ENCODE measurements at regions not wholly inside any gene's neighbourhood (a gene's known extent, or its start where the extent isn't known, plus 50 kb on each side); places are given as distances from the start of the nearest gene placed in this dataset.
"Not testable (repeated sequence)": the region's sequence is repeated elsewhere in the genome, so short reads cannot be mapped to it uniquely, and the experiment has no call there.

DNA sequence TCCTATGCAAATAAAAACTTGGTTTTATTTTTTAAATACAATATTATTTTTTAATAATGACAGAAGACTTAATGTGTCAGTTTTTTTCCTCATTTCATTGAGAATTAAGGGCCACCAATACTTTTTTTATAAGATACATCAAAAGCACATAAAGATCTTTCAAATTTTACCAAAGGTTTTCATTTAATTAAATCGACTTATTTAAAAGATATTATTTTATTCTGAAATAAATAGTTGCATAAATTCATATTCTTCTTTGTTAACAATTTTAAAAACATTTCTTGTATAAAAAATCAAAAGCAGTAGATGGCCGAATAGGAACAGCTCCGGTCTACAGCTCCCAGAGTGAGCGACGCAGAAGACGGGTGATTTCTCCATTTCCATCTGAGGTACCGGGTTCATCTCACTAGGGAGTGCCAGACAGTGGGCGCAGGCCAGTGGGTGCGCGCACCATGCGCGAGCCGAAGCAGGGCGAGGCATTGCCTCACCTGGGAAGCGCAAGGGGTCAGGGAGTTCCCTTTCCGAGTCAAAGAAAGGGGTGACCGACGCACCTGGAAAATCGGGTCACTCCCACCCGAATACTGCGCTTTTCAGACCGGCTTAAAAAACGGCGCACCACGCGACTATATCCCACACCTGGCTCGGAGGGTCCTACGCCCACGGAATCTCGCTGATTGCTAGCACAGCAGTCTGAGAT, 374.6 kb upstream of the NPVF start:
- not testable (repeated sequence) for DNase-seq

DNA sequence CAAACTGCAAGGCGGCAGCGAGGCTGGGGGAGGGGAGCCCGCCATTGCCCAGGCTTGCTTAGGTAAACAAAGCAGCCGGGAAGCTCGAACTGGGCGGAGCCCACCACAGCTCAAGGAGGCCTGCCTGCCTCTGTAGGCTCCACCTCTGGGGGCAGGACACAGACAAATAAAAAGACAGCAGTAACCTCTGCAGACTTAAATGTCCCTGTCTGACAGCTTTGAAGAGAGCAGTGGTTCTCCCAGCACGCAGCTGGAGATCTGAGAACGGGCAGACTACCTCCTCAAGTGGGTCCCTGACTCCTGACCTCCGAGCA, 375.1 kb upstream of the NPVF start:
- DNase-seq = not testable (repeated sequence)

DNA sequence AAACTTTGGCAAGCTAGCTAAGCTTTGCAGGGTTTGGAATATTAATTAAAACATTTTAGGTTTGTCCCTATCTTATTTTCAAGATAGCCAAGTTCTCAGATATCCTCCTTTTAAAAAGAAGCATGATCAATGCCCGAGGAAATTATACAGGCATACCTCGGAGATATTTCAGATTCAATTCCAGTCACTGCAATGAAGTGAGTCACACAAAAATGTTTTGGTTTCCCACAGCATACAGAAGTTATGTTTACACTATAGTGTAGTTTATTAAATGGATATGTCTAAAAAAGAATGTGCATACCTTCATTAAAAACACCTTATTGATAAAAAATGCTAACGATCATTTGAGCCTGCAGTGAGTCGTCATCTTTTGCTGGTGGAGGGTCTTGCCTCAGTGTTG, 382.9 kb upstream of the NPVF start:
- DNase-seq = no peak

DNA sequence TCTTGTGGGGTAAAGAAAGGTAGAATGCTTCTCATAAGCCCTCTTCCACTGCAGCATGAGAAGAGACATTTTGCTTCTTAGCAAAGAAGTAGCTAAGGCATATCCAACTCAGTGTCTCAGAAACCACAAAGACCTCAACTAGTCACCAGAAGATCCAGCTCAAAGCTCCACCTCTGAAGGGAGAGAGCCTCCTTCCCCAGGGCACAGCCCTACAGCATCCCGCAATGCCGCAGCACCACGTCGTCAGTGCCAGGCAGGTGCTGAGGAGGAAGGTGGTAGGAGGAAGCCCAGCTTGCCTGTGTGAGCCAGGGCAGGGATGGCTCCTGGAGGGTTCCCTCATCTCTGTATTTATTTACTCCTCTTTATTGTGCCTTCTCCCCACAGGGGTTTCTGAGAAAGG, 385.6 kb upstream of the NPVF start:
- DNase-seq = no peak

DNA sequence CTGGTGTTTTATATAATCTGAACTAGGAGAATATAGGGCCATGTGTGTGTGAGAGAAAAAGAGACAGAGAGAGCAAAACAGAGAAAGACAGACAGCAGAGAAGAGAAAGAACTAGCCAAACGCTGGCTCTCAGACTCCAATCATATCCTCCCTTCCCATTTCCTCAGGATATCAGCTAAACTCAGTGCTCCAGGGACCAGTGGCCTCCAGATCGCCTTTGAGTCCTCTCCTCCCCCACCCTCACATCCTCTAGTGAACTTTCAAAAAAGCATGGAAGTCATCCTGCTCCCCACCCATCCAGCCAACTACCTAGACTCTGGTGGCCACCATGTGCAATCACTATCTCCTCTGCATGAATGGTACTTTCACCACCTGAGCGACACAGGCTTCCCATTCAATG, 386.1 kb upstream of the NPVF start:
- no peak for DNase-seq

DNA sequence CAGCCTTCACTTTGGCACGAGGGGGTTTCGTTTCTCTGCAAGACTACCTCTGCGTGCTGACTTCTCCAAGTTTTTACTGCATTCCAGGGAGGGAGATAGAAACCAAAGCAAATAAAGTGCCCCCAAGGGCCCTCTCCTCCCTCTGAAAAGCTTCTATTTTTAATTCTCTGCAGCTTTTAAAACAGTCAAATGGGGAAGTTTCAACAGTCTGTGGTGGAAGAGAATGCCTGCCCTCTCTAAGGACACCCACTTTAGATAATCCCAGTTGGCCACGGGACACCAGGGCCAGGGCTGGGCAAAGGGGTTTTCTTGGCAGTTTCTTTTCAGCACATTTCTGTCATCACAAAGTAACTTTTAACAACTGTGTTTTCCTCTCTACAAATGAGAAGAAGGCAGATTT, 386.7 kb upstream of the NPVF start:
- no peak for DNase-seq

DNA sequence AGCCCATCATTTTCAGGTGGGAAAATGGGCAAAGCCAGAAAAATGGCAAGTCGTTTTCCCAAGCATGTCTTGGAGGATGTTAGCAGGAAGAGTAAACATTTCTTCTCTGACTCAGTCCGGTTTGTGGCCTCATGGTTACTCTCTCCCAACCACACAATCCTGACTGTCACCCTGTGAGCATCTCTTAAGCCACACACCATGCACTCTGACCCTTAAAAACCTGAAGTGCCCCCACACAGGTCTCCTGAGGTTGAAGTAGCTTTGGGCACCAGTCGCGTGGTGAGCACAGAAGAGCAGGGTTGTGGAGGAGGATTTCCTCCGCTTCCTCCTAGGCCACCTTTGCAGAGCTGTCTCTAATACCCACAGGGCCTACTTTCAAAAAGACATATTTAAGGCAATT, 387.3 kb upstream of the NPVF start:
- no peak for DNase-seq

DNA sequence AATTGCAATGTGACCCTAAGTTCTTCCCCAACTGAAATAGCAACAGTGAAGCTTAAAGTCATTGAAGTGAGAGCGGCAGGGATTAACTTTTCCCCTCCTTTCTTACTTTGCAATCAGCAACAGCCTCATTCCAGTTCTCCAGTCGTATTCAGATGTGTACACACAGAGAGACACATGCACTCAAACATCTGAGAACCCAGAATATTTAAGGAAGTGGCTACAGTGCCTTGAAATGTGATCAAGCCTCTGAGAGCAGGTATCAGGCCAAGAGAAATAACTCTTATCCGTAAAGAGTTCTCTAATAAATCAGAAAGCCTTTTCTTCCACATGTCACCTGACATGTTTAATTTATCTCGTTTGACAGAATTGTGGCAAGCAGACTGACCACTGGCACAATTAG, 388.9 kb upstream of the NPVF start:
- DNase-seq = no peak

DNA sequence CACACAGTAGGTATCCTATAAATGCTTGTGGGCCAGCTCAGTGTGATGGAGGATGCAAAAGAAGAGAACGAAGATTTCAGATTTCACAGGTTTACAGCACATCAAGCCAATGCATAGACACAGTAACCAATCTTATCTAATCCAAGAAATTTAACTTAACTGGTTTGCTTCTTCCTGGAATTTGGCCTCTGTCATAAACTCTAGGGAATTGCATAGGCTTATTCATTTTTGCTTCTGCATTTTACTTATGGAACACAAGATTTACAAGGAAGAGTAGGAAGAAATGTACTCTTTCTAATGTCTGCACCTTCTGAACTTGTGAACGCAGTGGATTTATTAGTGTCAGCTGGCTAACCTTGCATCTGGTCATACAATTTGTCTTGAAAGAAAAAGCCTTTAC, 389.4 kb upstream of the NPVF start:
- DNase-seq = no peak

DNA sequence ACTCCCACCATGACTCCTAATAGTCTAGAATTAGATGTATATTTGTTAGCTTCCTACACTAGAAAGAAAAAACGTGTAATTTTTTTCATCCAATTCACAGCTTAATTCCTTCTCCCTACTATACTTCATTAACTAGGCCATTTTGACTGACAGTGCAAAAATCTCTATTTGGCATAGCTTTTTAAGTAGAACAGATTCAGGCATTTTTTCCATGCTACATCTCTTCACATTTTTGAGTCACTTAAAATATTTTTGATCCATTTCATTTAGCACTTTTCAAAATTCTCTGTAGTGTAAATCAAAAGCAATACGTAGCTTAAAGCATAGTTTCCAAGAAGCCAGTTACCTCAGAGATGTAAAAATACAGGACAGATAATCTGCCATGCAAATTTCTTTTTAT, 391.1 kb upstream of the NPVF start:
- no peak for DNase-seq

DNA sequence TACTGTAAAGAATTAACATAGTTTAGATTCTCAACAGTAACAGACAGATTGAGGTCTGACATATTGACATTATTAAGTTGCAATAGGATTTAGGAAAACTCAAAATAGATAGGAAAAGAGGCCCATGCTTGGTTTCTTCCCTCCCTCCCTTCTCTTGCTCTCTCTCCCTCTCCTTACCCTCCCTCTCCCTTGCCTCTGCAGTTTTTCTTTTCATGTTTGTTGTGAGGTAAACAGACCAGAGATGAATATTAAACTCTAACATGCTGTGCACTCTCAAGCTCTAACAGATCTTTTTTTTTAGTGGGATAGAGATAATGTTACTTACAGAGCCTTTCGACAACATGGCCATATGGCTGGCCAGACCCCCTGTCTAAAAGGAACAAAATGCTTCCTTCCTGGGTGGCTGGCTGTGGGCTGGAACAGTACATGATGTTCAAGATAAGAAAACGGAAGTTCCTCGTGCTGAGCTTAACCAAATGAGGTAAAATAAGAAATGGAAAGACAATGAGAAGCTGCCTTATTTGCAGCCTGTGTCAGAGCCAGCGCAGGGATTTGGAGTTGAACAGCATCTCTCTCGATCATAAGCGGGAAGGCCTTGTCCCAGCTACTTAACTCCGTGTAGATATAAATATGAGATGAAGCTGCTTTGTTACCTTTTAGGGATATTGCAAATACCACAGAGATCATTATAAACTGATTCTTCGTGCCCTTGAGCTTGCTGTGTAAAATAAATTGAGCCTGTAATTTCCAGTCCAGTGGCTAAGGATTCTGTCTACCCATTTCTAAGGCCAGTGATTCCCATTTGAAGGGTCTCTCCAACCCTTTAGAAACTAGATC, 391.9 kb upstream of the NPVF start:
- DNase-seq = no peak

DNA sequence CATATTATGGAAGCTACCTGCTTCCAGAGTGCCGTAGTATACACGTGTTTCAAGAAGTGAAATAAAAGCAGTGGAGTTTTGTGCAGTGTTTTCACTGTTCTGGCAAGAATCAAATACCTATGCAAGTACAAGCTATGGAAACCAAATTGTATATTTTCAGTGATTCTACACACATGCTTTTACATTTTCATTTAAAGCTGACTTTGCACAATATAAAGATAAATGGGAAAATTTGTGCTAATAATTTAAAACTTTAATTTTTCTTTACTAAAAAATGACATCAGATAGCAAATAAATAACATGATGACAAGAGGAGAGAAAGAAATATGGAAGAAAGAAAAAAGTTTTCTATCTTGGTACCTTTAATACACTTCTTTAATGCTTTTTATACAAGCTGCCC, 393.7 kb upstream of the NPVF start:
- DNase-seq = no peak

DNA sequence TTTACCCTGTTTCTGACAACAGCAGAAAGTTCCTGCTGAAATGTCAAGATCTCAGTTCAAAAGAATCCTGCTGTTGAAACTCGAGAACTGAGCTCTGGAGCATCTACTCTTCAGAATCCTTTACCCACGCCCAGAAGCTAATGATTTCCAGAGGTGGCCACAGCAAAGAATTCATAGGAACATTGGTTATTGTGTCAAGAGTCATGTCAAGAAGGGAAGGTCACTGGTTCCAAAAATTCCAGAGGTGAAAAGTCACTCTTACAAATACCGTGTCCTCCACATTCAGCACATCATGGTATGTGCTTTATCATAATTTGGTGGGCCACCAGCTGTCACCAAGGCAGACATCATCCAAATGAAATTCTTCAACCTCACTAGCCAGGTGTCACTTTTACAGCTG, 394.4 kb upstream of the NPVF start:
- no peak for DNase-seq

DNA sequence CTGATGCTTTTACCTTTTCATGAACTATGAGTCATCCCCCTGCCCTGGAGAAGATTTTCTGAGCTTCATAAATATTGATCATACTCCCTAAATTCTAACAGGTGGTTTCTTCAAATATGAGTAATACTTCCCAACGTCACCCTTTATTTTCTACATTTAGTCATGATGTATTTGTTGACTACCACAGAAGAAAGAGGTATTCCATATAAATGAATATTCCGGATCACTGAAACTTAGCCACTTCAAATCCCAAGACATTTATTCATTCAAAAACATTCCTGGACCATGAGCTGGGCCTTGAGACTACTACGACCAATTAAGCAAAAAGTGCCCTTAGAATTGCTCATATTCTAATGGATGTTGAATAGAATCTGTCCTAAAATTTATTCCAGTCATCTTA, 395.8 kb upstream of the NPVF start:
- no peak for DNase-seq

DNA sequence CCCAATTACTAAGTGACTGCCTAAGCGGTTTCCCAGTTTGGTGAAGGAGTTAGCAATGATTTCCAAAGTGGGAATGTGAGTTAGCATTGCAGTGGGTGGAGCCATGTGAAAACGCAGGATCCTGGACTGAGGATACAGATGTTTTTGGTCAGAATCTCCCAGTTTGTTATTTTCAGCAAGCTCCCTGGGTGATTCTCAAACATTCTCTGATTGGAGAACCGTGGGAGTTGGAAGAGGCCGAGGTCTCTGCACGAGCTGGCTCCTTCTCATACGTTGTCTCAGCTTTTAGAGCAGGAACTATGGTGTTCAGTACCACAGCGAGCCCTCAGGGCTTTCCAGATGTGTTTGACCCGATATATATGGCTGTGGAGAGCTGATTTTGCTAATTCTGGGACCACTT, 396.5 kb upstream of the NPVF start:
- DNase-seq = no peak

DNA sequence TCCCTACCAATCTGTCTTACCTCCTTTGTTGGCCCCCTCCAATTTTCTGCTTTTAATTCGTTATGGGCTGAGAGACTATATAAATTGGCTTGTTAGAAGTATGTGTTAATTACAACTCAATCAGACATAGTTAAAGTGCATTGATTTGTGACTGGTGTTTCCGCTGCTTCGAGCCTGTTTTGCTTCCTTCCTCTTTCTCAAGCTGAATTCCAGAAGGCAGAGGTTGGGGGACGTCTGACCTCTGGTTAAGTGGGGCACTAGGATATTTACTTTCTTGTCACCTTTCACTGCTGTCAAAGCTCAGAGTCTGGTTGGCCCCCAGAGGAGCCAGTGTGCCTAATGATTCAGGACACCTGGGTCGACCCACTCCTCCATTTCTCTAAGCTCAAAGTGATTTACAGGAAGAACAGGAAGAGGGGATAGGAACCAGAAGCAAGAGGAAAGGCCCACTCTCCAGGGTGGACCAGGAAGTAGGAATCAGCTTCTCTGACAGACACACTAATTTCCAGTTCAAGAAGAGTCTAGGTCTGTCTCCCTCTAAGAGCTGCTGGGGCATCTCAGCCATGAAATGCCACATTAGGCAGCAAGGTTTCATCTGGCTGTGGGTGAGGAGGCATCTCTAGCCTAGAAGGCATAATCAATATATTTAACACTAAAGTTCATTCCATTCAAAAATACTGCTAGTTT, 397.2 kb upstream of the NPVF start:
- no peak for DNase-seq

DNA sequence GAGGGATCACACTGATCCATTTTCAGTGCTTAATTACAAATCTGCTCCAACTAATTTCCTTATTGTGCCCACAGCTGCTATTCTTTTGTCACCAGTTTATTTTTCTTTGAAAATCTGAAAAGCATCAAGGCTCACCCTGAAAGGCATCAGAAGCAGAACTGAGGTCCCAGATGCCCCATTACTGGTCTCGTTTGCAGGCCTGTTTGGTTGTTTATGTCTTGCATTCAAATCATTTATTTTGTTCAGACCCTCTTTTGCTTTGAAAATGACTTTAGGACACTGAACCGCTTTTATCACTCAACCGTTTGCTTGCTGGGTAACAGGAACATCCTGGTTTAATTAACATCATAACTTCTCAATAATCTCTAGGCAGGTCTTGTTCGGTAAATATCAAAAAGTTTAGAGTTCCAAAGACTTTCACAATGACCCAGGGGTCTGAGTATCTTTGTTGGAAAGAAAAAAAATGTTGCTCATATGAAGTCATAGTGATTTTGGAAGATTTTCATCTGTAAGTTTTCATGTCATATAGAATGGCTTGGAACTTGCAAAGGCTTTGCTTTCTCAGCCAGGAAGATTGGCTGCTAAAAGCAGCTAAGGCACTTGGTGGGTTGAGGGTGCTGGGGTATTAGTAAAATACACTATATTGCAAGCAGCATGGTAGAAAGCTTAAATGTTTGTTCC, 398.3 kb upstream of the NPVF start:
- no peak for DNase-seq

DNA sequence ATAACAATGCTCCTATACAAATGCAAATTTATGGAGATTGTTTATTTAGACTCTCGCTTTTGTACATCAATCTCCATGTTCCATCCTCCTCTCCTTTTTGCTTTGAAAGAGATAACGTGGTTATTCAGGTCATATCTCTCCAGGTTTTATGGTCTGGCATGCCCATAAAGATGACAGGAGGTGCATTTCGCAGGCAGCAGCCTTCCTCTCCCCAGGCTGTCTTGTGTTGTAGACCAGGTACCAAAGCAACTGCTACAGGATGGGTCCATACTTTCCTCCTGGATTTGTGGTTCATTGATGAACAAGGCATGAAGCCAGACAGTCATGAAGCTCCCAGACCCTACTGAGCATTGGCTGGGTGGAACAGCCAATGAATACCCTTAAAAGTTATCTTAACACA, 400.2 kb upstream of the NPVF start:
- DNase-seq = no peak

DNA sequence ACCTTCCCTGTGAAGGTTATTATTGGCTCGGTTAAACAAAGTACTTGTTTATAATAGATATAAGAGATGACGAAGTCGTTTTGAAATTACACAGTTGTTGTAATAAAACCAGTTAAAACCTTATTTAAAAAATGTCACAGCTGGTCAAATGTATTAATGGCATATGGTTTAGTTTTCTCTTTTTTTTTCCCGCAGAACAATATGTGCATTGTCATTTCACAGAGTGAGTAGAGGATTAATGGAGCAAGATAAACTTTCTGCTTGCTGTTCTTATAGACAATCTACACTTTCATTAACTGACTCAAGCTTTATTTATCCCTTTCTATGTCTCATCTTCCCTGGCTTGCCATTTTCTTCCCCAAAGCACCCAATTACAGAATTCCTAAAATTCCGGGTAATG, 404.3 kb upstream of the NPVF start:
- no peak for DNase-seq

DNA sequence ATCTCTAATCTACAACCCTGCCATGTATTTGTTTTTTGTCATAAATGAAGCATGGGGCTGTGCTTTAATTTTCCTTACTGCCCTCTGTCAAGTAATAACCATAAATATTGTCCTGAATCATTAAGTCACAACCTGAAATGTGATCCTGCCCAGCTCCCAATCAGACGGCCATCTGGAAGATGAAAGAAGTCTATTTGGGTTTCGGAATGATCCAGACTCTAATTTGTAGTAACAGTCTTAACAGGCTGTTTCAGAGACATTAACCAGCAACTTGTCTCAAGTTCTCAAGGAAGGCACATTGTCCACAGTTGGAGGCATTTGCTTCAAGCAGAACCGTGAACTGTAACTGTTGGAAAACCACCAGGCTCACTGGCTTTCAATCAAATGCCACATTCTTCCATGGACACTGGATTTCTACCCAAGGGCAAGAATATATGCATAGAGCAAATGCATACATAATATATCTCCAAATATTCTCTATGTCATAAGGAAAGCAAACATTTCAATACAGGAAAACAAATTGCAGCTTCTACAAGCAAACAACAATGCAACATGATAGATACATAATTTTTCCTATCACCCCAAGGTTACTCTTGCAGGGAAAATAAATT, 405.2 kb upstream of the NPVF start:
- DNase-seq = no peak

DNA sequence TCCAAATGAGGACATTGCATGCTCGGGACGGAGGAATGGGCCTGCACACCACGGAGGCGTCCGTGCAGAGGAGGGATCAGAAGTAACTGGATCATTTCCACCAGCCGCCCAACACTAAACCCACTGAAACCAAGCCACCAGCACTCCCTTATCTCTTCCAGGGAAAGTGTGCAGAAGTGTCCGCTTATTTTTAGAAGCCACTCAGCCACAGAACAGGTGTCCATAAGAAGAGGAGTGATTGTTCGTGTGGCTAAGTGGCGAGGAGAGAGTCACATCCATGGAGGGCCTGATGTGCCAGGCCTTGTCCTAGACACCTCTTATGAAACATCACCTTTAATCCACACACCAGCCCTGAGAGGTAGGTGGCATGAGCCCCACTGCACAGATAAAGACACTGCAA, 407.9 kb upstream of the NPVF start:
- no peak for DNase-seq

DNA sequence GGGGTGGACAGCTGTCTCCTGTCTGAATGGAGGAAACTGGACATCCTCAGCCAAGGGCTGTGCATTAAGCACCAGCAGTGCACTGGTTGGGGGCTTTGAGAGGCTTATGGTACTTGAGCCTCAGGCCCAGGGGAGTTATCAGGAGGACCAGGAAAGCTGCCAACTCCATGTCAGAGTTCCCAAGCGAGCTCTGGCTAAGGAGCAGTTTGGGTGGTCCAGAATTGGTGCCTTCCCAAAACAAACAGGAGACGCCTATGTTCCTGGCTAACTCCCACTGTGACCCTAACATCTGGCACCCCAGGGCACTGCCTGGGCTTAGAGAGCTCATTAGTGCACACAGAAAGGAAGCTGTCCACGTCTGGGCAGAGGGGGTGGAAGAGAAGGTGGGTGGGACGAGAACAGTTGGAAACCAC, 408.6 kb upstream of the NPVF start:
- peak in 1 of 2 experiments; percentile 40 for DNase-seq

DNA sequence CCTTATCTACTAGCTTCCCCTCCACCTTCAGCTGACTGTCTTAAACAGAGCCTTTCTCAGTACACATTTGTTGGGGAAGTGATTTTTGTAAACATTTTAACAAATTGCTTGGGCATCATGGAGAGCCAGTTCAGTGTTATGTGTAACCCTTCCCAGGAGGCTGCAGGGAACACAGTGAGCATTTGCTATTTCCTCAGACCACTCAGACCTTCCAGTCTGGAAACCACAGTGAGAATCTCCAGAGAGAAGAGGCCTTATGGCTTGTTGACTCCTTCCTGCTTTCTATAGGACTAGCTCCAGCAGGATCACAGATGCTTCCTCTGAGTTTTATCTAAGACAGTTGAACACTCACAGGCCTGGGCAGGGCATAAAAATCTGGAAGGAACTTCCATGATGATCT, 409.8 kb upstream of the NPVF start:
- no peak for DNase-seq
